ENCODE measurements at regions not wholly inside any gene's neighbourhood (a gene's known extent, or its start where the extent isn't known, plus 50 kb on each side); places are given as distances from the start of the nearest gene placed in this dataset.

- no peak for TF ChIP-seq CTCF (conservative IDR thresholded peaks at IDR 0.05 in 1 of 2, IDR thresholded peaks at IDR 0.05 in 1 of 2; ENCODE audit: low read depth in 1 of 2, low read length in 2 of 2)
- no peak for TF ChIP-seq EZH2 (IDR thresholded peaks at IDR 0.05; ENCODE audit: low read length, missing control alignments)
These were observed 74.2 kb upstream of the FSTL4 start for GRCh38 chr5:133686566-133686965.

Measured in fibroblast of lung (primary cell).